ENCODE measurements at regions not wholly inside any gene's neighbourhood (a gene's known extent, or its start where the extent isn't known, plus 50 kb on each side); places are given as distances from the start of the nearest gene placed in this dataset.

- H3K4me1 ChIP-seq = no peaks in the 10 kb centered on the region
- H3K27me3 ChIP-seq = no peaks in the 10 kb centered on the region
- H3K27ac ChIP-seq = no peak overlapping the region
- H3K9me3 ChIP-seq = no peaks in the 10 kb centered on the region
- H3K4me3 ChIP-seq = no peak overlapping the region
- no peak for TF ChIP-seq CTCF (IDR thresholded peaks at IDR 0.05)
- no peak for DNase-seq (ENCODE audit: low spot score)
- H3K36me3 ChIP-seq = no peaks in the 10 kb centered on the region
Measured at GRCh38 chr16:61194573-61194972, 841.7 kb downstream of the CDH8 start.

GRCh38 chr16:61182391-61182790 lies 853.8 kb downstream of the CDH8 start:
- Histone ChIP-seq H3K27ac (no peak overlapping the region), H3K4me1 (no peaks in the 10 kb centered on the region), H3K27me3 (no peaks in the 10 kb centered on the region), H3K36me3 (no peaks in the 10 kb centered on the region), H3K4me3 (no peak overlapping the region), H3K9me3 (no peaks in the 10 kb centered on the region)
- no peak for DNase-seq (ENCODE audit: low spot score)
- TF ChIP-seq CTCF (IDR thresholded peaks at IDR 0.05) = no peak

- TF ChIP-seq CTCF (IDR thresholded peaks at IDR 0.05) = no peak
- Histone ChIP-seq H3K4me3 (no peak overlapping the region), H3K4me1 (no peaks in the 10 kb centered on the region), H3K27me3 (no peaks in the 10 kb centered on the region), H3K36me3 (no peaks in the 10 kb centered on the region), H3K9me3 (no peaks in the 10 kb centered on the region), H3K27ac (no peak overlapping the region)
- DNase-seq (ENCODE audit: low spot score) = no peak
Measured at GRCh38 chr16:61181982-61182381, 854.3 kb downstream of the CDH8 start.

GRCh38 chr16:61179561-61179960 lies 856.7 kb downstream of the CDH8 start:
- Histone ChIP-seq H3K9me3 (no peaks in the 10 kb centered on the region), H3K27me3 (no peaks in the 10 kb centered on the region), H3K36me3 (no peaks in the 10 kb centered on the region), H3K4me1 (no peaks in the 10 kb centered on the region), H3K27ac (no peak overlapping the region), H3K4me3 (no peak overlapping the region)
- no peak for TF ChIP-seq CTCF (IDR thresholded peaks at IDR 0.05)
- no peak for DNase-seq (ENCODE audit: low spot score)

GRCh38 chr16:61165797-61166196 lies 870.4 kb downstream of the CDH8 start:
- DNase-seq (ENCODE audit: low spot score) = no peak
- no peaks in the 10 kb centered on the region for H3K27me3 ChIP-seq
- H3K4me1 ChIP-seq = no peaks in the 10 kb centered on the region
- no peak overlapping the region for H3K4me3 ChIP-seq
- H3K27ac ChIP-seq = no peak overlapping the region
- no peaks in the 10 kb centered on the region for H3K9me3 ChIP-seq
- no peak for TF ChIP-seq CTCF (IDR thresholded peaks at IDR 0.05)
- no peaks in the 10 kb centered on the region for H3K36me3 ChIP-seq

- no peak overlapping the region for H3K4me3 ChIP-seq
- DNase-seq (ENCODE audit: low spot score) = no peak
- H3K4me1 ChIP-seq = no peaks in the 10 kb centered on the region
- H3K36me3 ChIP-seq = no peaks in the 10 kb centered on the region
- no peak for TF ChIP-seq CTCF (IDR thresholded peaks at IDR 0.05)
- H3K27ac ChIP-seq = no peak overlapping the region
- no peaks in the 10 kb centered on the region for H3K27me3 ChIP-seq
- H3K9me3 ChIP-seq = no peaks in the 10 kb centered on the region
Measured at GRCh38 chr16:61150351-61150750, 885.9 kb downstream of the CDH8 start.
